Activated T-cell treated with anti-CD3 and anti-CD28 coated beads for 48 hours (primary cell): ENCODE measurements at regions not wholly inside any gene's neighbourhood (a gene's known extent, or its start where the extent isn't known, plus 50 kb on each side); places are given as distances from the start of the nearest gene placed in this dataset.

Source experiments
- DNase-seq: peaks from one replicate; pipeline ENCODE4 v3.0.0-alpha.2; 2020; ENCODE audit warnings: low read depth

GRCh38 chr19:28883241-28883693, 329.7 kb downstream of the UQCRFS1 start:
- DNase-seq: no peak

- no peak for DNase-seq
Observed at GRCh38 chr19:28882818-28883217, 330.1 kb downstream of the UQCRFS1 start.

GRCh38 chr19:28881616-28882015, 331.3 kb downstream of the UQCRFS1 start:
- no peak for DNase-seq

GRCh38 chr19:28880735-28881401, 332.1 kb downstream of the UQCRFS1 start:
- DNase-seq: no peak

GRCh38 chr19:28878862-28879566, 333.9 kb downstream of the UQCRFS1 start:
- peak; percentile 47 for DNase-seq

- DNase-seq: no peak
Observed at GRCh38 chr19:28876609-28877123, 336.3 kb downstream of the UQCRFS1 start.

- no peak for DNase-seq
Observed at GRCh38 chr19:28874742-28875141, 338.2 kb downstream of the UQCRFS1 start.

GRCh38 chr19:28873301-28873700, 339.6 kb downstream of the UQCRFS1 start:
- no peak for DNase-seq

- no peak for DNase-seq
Observed at GRCh38 chr19:28871099-28871725, 341.7 kb downstream of the UQCRFS1 start.

- DNase-seq: no peak
Observed at GRCh38 chr19:28869459-28869858, 343.5 kb downstream of the UQCRFS1 start.

GRCh38 chr19:28868836-28869235, 344.1 kb downstream of the UQCRFS1 start:
- DNase-seq: no peak

GRCh38 chr19:28867978-28868377, 345.0 kb downstream of the UQCRFS1 start:
- no peak for DNase-seq

GRCh38 chr19:28864577-28865042, 348.3 kb downstream of the UQCRFS1 start:
- no peak for DNase-seq

- no peak for DNase-seq
Observed at GRCh38 chr19:28864024-28864503, 348.9 kb downstream of the UQCRFS1 start.

- no peak for DNase-seq
Observed at GRCh38 chr19:28862238-28862637, 350.7 kb downstream of the UQCRFS1 start.

- DNase-seq: no peak
Observed at GRCh38 chr19:28859811-28860210, 353.1 kb downstream of the UQCRFS1 start.

GRCh38 chr19:28858933-28859332, 354.0 kb downstream of the UQCRFS1 start:
- no peak for DNase-seq

- no peak for DNase-seq
Observed at GRCh38 chr19:28857967-28858366, 355.0 kb downstream of the UQCRFS1 start.

- no peak for DNase-seq
Observed at GRCh38 chr19:28855216-28855615, 357.7 kb downstream of the UQCRFS1 start.

- DNase-seq: no peak
Observed at GRCh38 chr19:28847468-28847867, 365.5 kb downstream of the UQCRFS1 start.

GRCh38 chr19:28846094-28846812, 366.7 kb downstream of the UQCRFS1 start:
- DNase-seq: no peak
